Caco-2 (cell line): ENCODE measurements at regions not wholly inside any gene's neighbourhood (a gene's known extent, or its start where the extent isn't known, plus 50 kb on each side); places are given as distances from the start of the nearest gene placed in this dataset.

Experiments used
- BruUV-seq: library from RNA; stranded (reverse); fragments of 400-500 nt; replicated peaks from 2 replicates; lab custom pipeline; 2021; lab: Mats Ljungman, UMichigan
- CTCF ChIA-PET: fragments of 300-600 bp; sonication (Branson Sonifier 250); formaldehyde crosslinking; loops from one replicate; lab custom pipeline; 2022; ENCODE audit warnings: antibody characterized with exemption; lab: Charles Lee
- POLR2A ChIA-PET: fragments of 300-600 bp; sonication (Branson Sonifier 250); formaldehyde crosslinking; loops from one replicate; lab custom pipeline; 2022; ENCODE audit warnings: antibody characterized with exemption; lab: Charles Lee
- DNase-seq, 2 experiments: peaks; one replicate each; pipeline versions ENCODE4 v3.0.0 to v3.0.0-alpha.2; 2020 to 2022
- H3K27me3 ChIP-seq: replicated peaks from 2 replicates; pipeline ENCODE4 v1.6.0; 2011; ENCODE audit warnings: low read length; ENCODE audit not compliant: control insufficient read depth, insufficient read depth
- H3K36me3 ChIP-seq: 2 replicates; pipeline ENCODE4 v1.5.1; 2011; ENCODE audit warnings: low read length; ENCODE audit not compliant: control insufficient read depth, insufficient read depth
- H3K4me1 ChIP-seq: fragments of 250-450 bp; sonication (Bioruptor Pico); 2 replicates; pipeline ENCODE4 v1.5.1; 2020; ENCODE audit warnings: mild to moderate bottlenecking
- H3K4me3 ChIP-seq: 2 replicates; pipeline ENCODE4 v1.5.1; 2011; ENCODE audit warnings: low read depth, mild to moderate bottlenecking, control low read depth, low read length
- H3K9me3 ChIP-seq: fragments of 250-450 bp; sonication (Bioruptor Pico); 2 replicates; pipeline ENCODE4 v1.5.1; 2020; ENCODE audit warnings: mild to moderate bottlenecking, moderate library complexity
- H3K27ac Mint-ChIP-seq: one replicate; pipeline ENCODE4 v1.8.0; 2022; ENCODE audit warnings: mixed read lengths; ENCODE audit not compliant: unreplicated experiment
- H3K27me3 Mint-ChIP-seq: one replicate; pipeline ENCODE4 v1.8.0; 2022; ENCODE audit warnings: mixed read lengths; ENCODE audit not compliant: insufficient read depth, unreplicated experiment
- H3K36me3 Mint-ChIP-seq: one replicate; pipeline ENCODE4 v1.8.0; 2022; ENCODE audit warnings: mild to moderate bottlenecking, mixed read lengths; ENCODE audit not compliant: insufficient read depth, unreplicated experiment
- H3K4me1 Mint-ChIP-seq: one replicate; pipeline ENCODE4 v1.8.0; 2022; ENCODE audit warnings: low read depth, mixed read lengths; ENCODE audit not compliant: unreplicated experiment
- H3K4me3 Mint-ChIP-seq: one replicate; pipeline ENCODE4 v1.8.0; 2022; ENCODE audit warnings: mild to moderate bottlenecking, moderate library complexity, mixed read lengths; ENCODE audit not compliant: unreplicated experiment
- H3K9me3 Mint-ChIP-seq: one replicate; pipeline ENCODE4 v1.8.0; 2022; ENCODE audit warnings: mixed read lengths; ENCODE audit not compliant: unreplicated experiment
- intact Hi-C: fragments of 100-400 bp; cut with micrococcal nuclease; formaldehyde crosslinking; loops from one replicate; pipeline ENCODE4 v1.10.0; 2022; ENCODE audit not compliant: unreplicated experiment
- TF ChIP-seq, protein P1 (sequence below), 2 experiments: fragments of 200-600 bp in 1 of 2; IDR thresholded peaks; 1 replicate in 1 of 2; 2 replicates in 1 of 2; pipeline versions ENCODE4 v1.5.1 to v1.8.0; 2011 to 2022; ENCODE audit warnings: antibody characterized with exemption in 1 of 2, control low read depth in 1 of 2, inconsistent platforms in 1 of 2, low read depth in 1 of 2, low read length in 1 of 2, mild to moderate bottlenecking in 1 of 2, moderate library complexity in 1 of 2; ENCODE audit not compliant: insufficient read depth in 1 of 2, severe bottlenecking in 1 of 2, unreplicated experiment in 1 of 2

DNA sequence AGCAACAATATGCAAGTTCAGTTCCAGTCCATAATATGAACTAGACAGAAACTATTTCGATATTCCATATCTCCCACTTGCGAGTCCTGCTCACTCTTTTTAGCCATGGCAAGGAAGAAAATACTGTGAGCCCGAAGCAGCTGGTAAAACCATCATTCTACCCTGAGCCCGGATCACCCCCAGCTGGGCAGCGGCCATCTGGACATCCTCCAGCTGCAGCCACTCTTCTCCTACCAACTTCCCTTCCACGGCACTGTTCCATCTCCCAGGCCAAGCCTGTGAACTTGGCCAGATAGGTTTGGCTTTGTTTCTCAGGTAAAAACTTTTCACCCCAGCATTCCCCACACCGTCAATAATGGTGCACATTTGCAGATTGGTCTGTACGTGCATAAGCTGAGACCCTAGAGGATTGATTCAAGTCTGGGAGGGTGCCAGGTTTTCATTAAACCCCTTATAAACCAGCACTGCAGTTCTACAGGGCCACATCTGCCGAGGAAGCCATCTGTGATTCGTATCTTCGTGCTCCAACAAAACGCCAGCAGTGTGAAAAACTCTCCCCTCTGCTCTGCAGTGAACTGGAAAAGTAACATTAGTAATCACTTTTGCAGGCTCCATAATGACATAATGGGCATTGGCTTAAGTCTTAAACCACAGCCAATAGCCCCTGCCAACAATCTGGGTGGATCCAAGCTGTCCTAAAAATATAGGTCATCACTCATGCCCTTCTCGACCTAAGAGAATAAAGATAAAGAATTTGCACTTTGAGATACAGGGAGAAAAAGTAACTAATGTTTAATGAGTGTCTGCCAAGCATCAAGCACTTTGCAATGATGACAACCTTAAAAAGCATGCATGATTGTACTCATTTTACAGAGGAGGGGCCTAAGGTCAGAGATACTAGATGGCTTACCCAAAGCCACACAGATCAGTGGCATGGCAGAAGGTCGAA is 205.1 kb downstream of the PLPP3 start:
- peaks cover 20% of the 10 kb centered on the region for H3K4me1 ChIP-seq
- H3K27me3 Mint-ChIP-seq, result no peaks in the 10 kb centered on the region
- CTCF ChIA-PET, result no interaction called here
- BruUV-seq, result no TSS peak
- DNase-seq, result no peak
- no peaks in the 10 kb centered on the region for H3K9me3 ChIP-seq
- peaks cover 22% of the 10 kb centered on the region for H3K4me1 Mint-ChIP-seq
- no peak overlapping the region for H3K4me3 Mint-ChIP-seq
- no peaks in the 10 kb centered on the region for H3K9me3 Mint-ChIP-seq
- no peak overlapping the region for H3K27ac Mint-ChIP-seq
- POLR2A ChIA-PET, result no interaction called here
- no peaks in the 10 kb centered on the region for H3K36me3 ChIP-seq
- no peak overlapping the region for H3K4me3 ChIP-seq
- H3K36me3 Mint-ChIP-seq, result no peaks in the 10 kb centered on the region
- no peaks in the 10 kb centered on the region for H3K27me3 ChIP-seq
- intact Hi-C loops, result no loop called here
- TF ChIP-seq, protein P1, sequence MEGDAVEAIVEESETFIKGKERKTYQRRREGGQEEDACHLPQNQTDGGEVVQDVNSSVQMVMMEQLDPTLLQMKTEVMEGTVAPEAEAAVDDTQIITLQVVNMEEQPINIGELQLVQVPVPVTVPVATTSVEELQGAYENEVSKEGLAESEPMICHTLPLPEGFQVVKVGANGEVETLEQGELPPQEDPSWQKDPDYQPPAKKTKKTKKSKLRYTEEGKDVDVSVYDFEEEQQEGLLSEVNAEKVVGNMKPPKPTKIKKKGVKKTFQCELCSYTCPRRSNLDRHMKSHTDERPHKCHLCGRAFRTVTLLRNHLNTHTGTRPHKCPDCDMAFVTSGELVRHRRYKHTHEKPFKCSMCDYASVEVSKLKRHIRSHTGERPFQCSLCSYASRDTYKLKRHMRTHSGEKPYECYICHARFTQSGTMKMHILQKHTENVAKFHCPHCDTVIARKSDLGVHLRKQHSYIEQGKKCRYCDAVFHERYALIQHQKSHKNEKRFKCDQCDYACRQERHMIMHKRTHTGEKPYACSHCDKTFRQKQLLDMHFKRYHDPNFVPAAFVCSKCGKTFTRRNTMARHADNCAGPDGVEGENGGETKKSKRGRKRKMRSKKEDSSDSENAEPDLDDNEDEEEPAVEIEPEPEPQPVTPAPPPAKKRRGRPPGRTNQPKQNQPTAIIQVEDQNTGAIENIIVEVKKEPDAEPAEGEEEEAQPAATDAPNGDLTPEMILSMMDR (IDR thresholded peaks at IDR 0.05; ENCODE audit: insufficient read depth in 1 of 2, low read depth in 1 of 2, low read length in 1 of 2, severe bottlenecking in 1 of 2, unreplicated experiment in 1 of 2), result no peak

DNA sequence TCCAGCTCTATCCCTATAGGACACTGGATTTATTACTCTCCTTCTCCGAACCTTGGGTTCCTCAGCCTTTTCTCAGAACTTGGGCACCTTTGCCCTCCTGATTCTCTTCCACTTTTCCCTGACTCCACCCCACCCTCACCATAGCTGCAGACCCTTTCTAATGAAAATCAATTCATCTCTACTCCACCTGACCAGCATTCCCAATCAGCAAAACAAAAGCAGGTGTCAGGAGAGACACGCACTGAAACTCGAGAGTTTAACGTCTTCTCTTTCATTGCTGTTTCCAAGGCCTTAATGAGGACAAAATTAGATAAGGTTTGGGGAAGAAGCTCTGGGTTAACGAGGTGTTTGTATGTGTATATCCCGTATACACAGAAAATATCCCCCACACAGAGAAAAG is 208.8 kb downstream of the PLPP3 start:
- no peaks in the 10 kb centered on the region for H3K27me3 ChIP-seq
- peaks cover 15% of the 10 kb centered on the region for H3K4me1 ChIP-seq
- Mint-ChIP-seq H3K27me3 (no peaks in the 10 kb centered on the region), H3K27ac (no peak overlapping the region), H3K9me3 (no peaks in the 10 kb centered on the region), H3K4me1 (peaks cover 13% of the 10 kb centered on the region), H3K36me3 (no peaks in the 10 kb centered on the region), H3K4me3 (no peak overlapping the region)
- TF ChIP-seq, protein P1 (IDR thresholded peaks at IDR 0.05; ENCODE audit: insufficient read depth in 1 of 2, low read depth in 1 of 2, low read length in 1 of 2, severe bottlenecking in 1 of 2, unreplicated experiment in 1 of 2), result no peak
- DNase-seq, result no peak
- H3K4me3 ChIP-seq, result no peak overlapping the region
- ChIA-PET POLR2A (no interaction called here), CTCF (no interaction called here)
- H3K36me3 ChIP-seq, result no peaks in the 10 kb centered on the region
- no TSS peak for BruUV-seq
- H3K9me3 ChIP-seq, result no peaks in the 10 kb centered on the region
- intact Hi-C loops, result no loop called here

DNA sequence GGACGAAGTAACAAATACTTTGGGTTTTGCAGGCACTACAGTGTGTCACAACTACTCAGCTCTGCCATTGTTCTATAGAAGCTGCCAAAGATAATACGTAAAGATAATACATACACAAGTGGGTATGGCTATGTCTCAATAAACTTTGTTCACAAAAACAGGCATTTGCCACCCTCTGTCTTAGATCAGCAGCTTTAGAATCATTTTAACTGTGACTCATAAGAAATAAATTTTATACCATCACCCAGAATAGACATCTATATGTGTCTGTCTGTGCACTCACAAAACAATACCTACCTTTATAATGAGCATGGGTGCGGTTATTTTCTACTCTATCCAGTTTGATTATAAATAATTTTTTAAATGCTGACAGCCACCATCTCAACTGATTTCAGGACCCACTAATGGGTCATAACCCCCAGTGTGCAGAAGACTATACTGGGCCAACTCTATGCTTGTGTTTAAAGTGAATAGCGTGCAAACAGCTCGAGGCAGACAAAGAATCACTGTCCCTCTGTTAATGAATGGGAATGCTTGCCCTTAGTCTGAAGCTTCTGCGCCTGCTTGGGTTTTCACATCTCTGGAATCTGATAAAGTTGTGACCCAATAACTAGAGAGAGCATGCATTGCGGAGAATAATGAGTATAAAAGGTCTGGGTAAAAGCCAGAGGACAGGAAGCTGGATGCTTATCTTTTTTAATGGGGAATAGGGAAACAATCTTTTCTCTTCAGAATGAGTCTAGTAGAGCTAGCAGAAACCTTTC is 216.2 kb downstream of the PLPP3 start:
- Mint-ChIP-seq H3K4me1 (no peaks in the 10 kb centered on the region), H3K4me3 (no peak overlapping the region), H3K36me3 (no peaks in the 10 kb centered on the region), H3K27me3 (no peaks in the 10 kb centered on the region), H3K9me3 (no peaks in the 10 kb centered on the region), H3K27ac (no peak overlapping the region)
- no peak for DNase-seq
- TF ChIP-seq, protein P1 (IDR thresholded peaks at IDR 0.05; ENCODE audit: insufficient read depth in 1 of 2, low read depth in 1 of 2, low read length in 1 of 2, severe bottlenecking in 1 of 2, unreplicated experiment in 1 of 2), result no peak
- H3K4me1 ChIP-seq, result no peaks in the 10 kb centered on the region
- BruUV-seq, result no TSS peak
- H3K27me3 ChIP-seq, result no peaks in the 10 kb centered on the region
- CTCF ChIA-PET, result interaction anchor here (0.8 kb wide), 1 partner anchor 9 kb away, joined by 3 read pairs; no protein-coding TSS in a partner anchor
- H3K9me3 ChIP-seq, result no peaks in the 10 kb centered on the region
- no peaks in the 10 kb centered on the region for H3K36me3 ChIP-seq
- POLR2A ChIA-PET, result no interaction called here
- H3K4me3 ChIP-seq, result no peak overlapping the region
- intact Hi-C loops, result no loop called here
